Activated naive CD4-positive, alpha-beta T cell treated with anti-CD3 and anti-CD28 coated beads for 36 hours (primary cell): ENCODE measurements at regions not wholly inside any gene's neighbourhood (a gene's known extent, or its start where the extent isn't known, plus 50 kb on each side); places are given as distances from the start of the nearest gene placed in this dataset.
"Not testable (repeated sequence)": the region's sequence is repeated elsewhere in the genome, so short reads cannot be mapped to it uniquely, and the experiment has no call there.

Experiments used
- CTCF ChIA-PET: fragments of 350-600 bp; sonication (Branson Sonifier 250); formaldehyde crosslinking; loops from one replicate; lab custom pipeline; 2021; ENCODE audit warnings: antibody characterized with exemption; lab: Charles Lee
- DNase-seq: peaks from one replicate; pipeline ENCODE4 v3.0.0-alpha.2; 2020
- H3K27ac Mint-ChIP-seq: one replicate; pipeline ENCODE4 v1.8.0; 2021; ENCODE audit warnings: mild to moderate bottlenecking, mixed read lengths
- H3K27me3 Mint-ChIP-seq: one replicate; pipeline ENCODE4 v1.8.0; 2021; ENCODE audit warnings: low read depth, mixed read lengths
- H3K36me3 Mint-ChIP-seq: one replicate; pipeline ENCODE4 v1.8.0; 2021; ENCODE audit warnings: low read depth, mixed read lengths
- H3K4me1 Mint-ChIP-seq: one replicate; pipeline ENCODE4 v1.8.0; 2021; ENCODE audit warnings: low read depth, mixed read lengths
- H3K4me3 Mint-ChIP-seq: one replicate; pipeline ENCODE4 v1.8.0; 2021; ENCODE audit warnings: mild to moderate bottlenecking, moderate library complexity, mixed read lengths
- H3K9me3 Mint-ChIP-seq: one replicate; pipeline ENCODE4 v1.8.0; 2021; ENCODE audit warnings: mixed read lengths
- intact Hi-C: fragments of 100-400 bp; cut with micrococcal nuclease; formaldehyde crosslinking; loops from one replicate; pipeline ENCODE4 v1.15.1; 2023

DNA sequence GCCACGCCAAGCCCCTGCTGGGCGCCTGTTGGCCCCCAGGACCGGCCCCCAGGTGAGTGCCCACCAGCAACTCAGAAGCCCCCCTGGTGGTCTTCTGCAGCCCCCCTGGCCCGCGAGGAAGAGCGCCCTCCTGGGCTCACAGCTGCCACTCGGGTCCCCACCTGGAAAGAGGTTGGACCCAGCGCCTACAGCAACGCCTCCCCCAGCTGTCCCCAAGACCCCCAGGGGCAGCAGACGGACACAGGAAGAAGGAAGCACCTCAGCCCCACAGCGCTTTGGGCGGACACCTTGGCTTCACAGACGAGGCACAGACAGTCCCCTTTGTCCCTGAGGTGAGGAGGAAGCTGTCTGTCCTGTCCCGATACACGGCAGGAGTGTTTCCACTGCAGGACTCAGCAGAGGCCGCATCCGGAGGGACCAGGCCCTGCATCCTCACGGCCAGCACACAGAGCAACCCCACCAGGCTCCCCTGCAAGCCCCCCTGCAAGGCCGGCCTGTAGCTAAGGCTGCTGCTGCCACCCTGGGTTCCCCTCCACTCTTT, 115.6 kb upstream of the NKX1-1 start:
- intact Hi-C loops = no loop called here
- H3K36me3 Mint-ChIP-seq = no peaks in the 10 kb centered on the region
- H3K27me3 Mint-ChIP-seq = peaks cover 17% of the 10 kb centered on the region
- peaks cover 11% of the 10 kb centered on the region for H3K9me3 Mint-ChIP-seq
- no peak overlapping the region for H3K4me3 Mint-ChIP-seq
- peaks cover 5% of the 10 kb centered on the region for H3K4me1 Mint-ChIP-seq
- no peak overlapping the region for H3K27ac Mint-ChIP-seq
- CTCF ChIA-PET = no interaction called here
- DNase-seq = no peak

- CTCF ChIA-PET, intact Hi-C loops, H3K36me3 Mint-ChIP-seq, H3K27ac Mint-ChIP-seq, H3K4me1 Mint-ChIP-seq: not testable (repeated sequence)
- DNase-seq = peak; percentile 15
- peak overlapping the region; percentile 47 for H3K4me3 Mint-ChIP-seq
- H3K27me3 Mint-ChIP-seq = peaks cover 17% of the 10 kb centered on the region
- peaks cover 11% of the 10 kb centered on the region for H3K9me3 Mint-ChIP-seq
Observed at GRCh38 chr4:1520795-1521576, 114.7 kb upstream of the NKX1-1 start.

- no peaks in the 10 kb centered on the region for H3K36me3 Mint-ChIP-seq
- intact Hi-C loops = loop anchor here (10.0 kb wide), 2 partner anchors 115 to 165 kb away; partner anchors contain the start of gene NKX1-1
- DNase-seq = no peak
- H3K27ac Mint-ChIP-seq = no peak overlapping the region
- H3K4me3 Mint-ChIP-seq = peak overlapping the region; percentile 49
- peaks cover 5% of the 10 kb centered on the region for H3K4me1 Mint-ChIP-seq
- H3K27me3 Mint-ChIP-seq = peaks cover 15% of the 10 kb centered on the region
- H3K9me3 Mint-ChIP-seq = peaks cover 4% of the 10 kb centered on the region
- CTCF ChIA-PET = no interaction called here
Observed at GRCh38 chr4:1519787-1520661, 113.8 kb upstream of the NKX1-1 start.

DNA sequence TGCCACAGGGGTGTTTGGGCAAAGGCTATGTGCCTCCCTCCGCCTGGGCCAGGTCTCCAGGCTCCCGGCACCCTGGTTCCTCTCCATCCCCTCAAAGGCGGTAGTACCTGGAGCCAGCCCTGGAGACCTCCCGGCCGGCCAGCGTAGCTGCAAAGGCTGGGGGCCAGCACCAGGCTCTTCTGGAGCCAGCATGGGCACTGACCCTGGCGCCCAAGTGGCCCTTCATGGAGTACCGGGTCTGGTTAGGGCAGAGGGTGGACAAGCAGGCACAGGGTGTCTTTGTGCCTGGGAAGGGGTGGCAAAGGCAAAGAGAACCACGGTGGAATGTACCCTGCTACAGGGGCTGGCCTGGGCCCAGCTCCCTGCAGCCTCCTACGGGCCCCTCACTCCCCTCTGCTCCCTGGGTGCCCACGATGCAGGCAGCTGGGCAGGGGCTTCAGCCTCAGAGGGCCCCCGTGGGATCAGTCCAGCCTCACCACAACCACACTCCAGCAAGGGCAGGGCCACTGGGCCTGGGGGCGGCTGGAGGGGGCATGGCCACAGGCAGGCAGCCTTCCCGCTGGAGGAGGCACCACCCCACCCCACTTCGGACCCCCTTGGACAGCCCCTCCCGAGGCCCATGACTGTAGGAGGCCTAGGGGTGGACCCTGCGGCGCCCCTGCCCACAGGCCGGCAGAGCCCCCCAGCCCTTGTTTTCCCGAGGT, 112.9 kb upstream of the NKX1-1 start:
- Mint-ChIP-seq H3K4me3 (no peak overlapping the region), H3K4me1 (peaks cover 5% of the 10 kb centered on the region), H3K9me3 (no peaks in the 10 kb centered on the region), H3K36me3 (no peaks in the 10 kb centered on the region), H3K27me3 (peaks cover 13% of the 10 kb centered on the region), H3K27ac (no peak overlapping the region)
- CTCF ChIA-PET = no interaction called here
- DNase-seq = no peak
- intact Hi-C loops = loop anchor here (10.0 kb wide), 2 partner anchors 114 to 164 kb away; partner anchors contain the start of gene NKX1-1

DNA sequence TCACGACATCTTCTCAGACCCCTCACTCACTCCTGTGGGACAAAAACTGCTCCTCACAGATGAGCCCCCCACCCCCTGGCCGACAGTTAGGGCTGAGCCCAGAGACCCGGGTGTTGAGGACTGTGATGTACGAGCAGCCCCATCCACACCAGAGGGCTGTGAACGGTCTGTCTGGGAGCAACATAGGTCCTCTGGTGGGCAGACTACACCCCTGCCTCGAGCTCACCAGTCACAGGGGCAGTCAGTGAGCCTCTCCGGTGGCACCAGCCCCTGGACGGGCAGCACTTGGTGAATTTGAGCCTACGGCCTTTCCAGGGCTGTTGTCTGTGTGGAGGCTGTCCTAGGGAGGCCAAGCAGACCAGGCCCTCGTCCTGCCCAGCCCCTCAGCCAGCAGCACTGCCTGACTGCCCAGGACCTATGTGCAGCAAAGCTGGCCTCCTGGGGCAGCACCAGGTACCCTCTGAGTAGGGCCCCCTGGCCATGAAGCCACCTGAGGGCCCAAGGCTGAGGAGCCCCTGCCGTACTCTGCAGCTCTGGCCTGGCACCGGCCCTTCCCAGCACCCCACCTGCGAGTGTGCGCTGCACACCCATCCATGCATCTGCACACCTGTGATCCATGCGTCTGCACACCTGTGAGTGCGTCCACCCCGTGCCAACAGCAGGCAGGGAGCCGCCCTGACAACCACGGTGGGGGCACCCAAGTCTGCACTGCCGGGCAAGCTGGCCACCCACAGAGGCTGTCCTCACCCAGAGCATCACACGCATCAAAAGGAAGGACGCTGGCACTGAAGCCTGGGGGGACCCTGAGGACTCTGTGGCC, 111.6 kb upstream of the NKX1-1 start:
- no peak overlapping the region for H3K4me3 Mint-ChIP-seq
- peaks cover 5% of the 10 kb centered on the region for H3K27me3 Mint-ChIP-seq
- no peak for DNase-seq
- intact Hi-C loops = loop anchor here (10.0 kb wide), 2 partner anchors 113 to 163 kb away; partner anchors contain the start of gene NKX1-1
- H3K27ac Mint-ChIP-seq = no peak overlapping the region
- no peaks in the 10 kb centered on the region for H3K9me3 Mint-ChIP-seq
- peaks cover 5% of the 10 kb centered on the region for H3K4me1 Mint-ChIP-seq
- no peaks in the 10 kb centered on the region for H3K36me3 Mint-ChIP-seq
- CTCF ChIA-PET = no interaction called here

DNA sequence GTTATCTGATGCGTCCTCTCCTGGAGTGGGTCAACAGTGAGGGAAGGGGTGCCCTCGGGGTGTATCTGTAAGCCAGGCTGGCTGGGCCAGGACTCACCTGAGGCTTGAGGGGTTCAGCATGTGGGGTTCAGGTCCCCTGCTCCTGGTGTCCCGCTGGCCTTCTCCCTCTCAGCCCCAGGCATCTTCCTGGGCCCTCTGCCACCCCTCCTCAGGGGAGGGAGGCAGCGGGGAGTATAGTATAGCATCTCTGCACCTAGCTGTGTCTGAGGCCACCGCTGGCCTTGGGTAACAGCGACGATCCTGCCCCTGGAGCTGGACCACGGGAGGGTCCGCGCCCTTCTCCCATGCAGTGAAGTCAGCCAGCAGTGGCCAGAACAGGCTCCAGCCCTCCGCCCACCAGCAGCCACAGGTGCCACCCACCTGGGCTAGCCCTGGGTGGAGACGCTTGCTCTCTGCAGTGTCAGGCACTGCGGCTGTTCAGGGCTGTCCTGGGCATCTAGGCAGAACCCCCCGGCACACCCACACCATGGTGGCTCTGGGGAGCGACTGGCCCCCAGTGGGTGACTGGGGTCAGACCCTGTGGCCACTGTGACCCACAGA, 110.7 kb upstream of the NKX1-1 start:
- Mint-ChIP-seq H3K27me3 (peaks cover 2% of the 10 kb centered on the region), H3K27ac (no peak overlapping the region), H3K9me3 (no peaks in the 10 kb centered on the region), H3K4me3 (no peak overlapping the region), H3K4me1 (peaks cover 5% of the 10 kb centered on the region), H3K36me3 (no peaks in the 10 kb centered on the region)
- no peak for DNase-seq
- CTCF ChIA-PET = no interaction called here
- intact Hi-C loops = loop anchor here (10.0 kb wide), 2 partner anchors 112 to 162 kb away; partner anchors contain the start of gene NKX1-1

- no peaks in the 10 kb centered on the region for H3K9me3 Mint-ChIP-seq
- CTCF ChIA-PET = no interaction called here
- no peak overlapping the region for H3K27ac Mint-ChIP-seq
- H3K4me3 Mint-ChIP-seq = no peak overlapping the region
- H3K4me1 Mint-ChIP-seq = peaks cover 3% of the 10 kb centered on the region
- H3K27me3 Mint-ChIP-seq = peaks cover 2% of the 10 kb centered on the region
- no peaks in the 10 kb centered on the region for H3K36me3 Mint-ChIP-seq
- intact Hi-C loops = loop anchor here (10.0 kb wide), 2 partner anchors 111 to 161 kb away; partner anchors contain the start of gene NKX1-1
- no peak for DNase-seq
Observed at GRCh38 chr4:1516261-1516660, 110.0 kb upstream of the NKX1-1 start.

DNA sequence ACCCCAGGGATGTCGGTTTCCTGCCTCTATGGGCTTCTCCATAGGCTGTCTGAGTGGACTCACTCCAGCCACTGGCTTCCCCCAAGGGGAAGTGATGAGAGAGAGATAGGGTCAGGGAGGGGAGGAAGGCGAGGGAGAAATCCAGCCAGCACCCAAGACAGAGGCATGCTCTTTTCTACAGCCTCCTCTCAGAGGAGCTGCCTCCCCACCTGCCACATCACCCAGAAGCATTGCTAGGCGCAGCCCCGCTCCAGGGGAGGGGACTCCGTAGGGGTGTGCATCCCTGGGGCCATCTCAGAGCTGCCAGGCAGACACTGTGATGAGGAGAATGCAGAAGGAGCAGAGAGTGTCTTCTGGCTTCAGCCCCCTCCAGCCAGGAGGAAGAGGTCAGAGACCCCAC, 109.5 kb upstream of the NKX1-1 start:
- no peaks in the 10 kb centered on the region for H3K9me3 Mint-ChIP-seq
- no peaks in the 10 kb centered on the region for H3K36me3 Mint-ChIP-seq
- H3K27ac Mint-ChIP-seq = no peak overlapping the region
- DNase-seq = no peak
- CTCF ChIA-PET = no interaction called here
- no peak overlapping the region for H3K4me3 Mint-ChIP-seq
- H3K27me3 Mint-ChIP-seq = peaks cover 2% of the 10 kb centered on the region
- H3K4me1 Mint-ChIP-seq = peaks cover 2% of the 10 kb centered on the region
- intact Hi-C loops = loop anchor here (10.0 kb wide), 2 partner anchors 111 to 161 kb away; partner anchors contain the start of gene NKX1-1

DNA sequence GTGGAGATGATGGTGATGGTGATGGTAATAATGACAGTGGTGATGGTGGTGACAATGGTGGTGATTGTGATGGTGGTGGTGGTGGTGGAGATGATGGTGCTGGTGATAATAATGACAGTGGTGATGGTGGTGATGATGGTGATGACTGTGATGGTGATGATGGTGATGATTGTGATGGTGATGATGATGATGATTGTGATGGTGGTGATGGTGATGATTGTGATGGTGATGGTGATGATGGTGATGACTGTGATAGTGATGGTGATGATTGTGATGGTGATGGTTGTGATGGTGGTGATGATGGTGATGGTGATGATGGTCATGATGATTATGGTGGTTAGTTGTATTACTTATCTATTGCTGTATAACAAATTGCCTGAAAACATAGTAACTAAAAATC, 108.9 kb upstream of the NKX1-1 start:
- intact Hi-C loops = loop anchor here (10.0 kb wide), 2 partner anchors 110 to 160 kb away; partner anchors contain the start of gene NKX1-1
- CTCF ChIA-PET = no interaction called here
- Mint-ChIP-seq H3K36me3 (no peaks in the 10 kb centered on the region), H3K4me1 (peaks cover 2% of the 10 kb centered on the region), H3K27me3 (peaks cover 2% of the 10 kb centered on the region), H3K9me3 (no peaks in the 10 kb centered on the region), H3K4me3 (no peak overlapping the region), H3K27ac (no peak overlapping the region)
- no peak for DNase-seq

GRCh38 chr4:1514612-1515011, 108.4 kb upstream of the NKX1-1 start:
- Mint-ChIP-seq H3K4me1 (peaks cover under 1% of the 10 kb centered on the region), H3K27ac (no peak overlapping the region), H3K4me3 (no peak overlapping the region), H3K9me3 (no peaks in the 10 kb centered on the region), H3K27me3 (peaks cover under 1% of the 10 kb centered on the region), H3K36me3 (no peaks in the 10 kb centered on the region)
- no peak for DNase-seq
- intact Hi-C loops = loop anchor here (10.0 kb wide), 2 partner anchors 110 to 160 kb away; partner anchors contain the start of gene NKX1-1
- CTCF ChIA-PET = no interaction called here
